Large intestine (tissue), 3 donors: ENCODE measurements at regions not wholly inside any gene's neighbourhood (a gene's known extent, or its start where the extent isn't known, plus 50 kb on each side); places are given as distances from the start of the nearest gene placed in this dataset.

Experiments
- DNase-seq, 2 donors: peaks; one replicate each; pipeline versions ENCODE4 v3.0.0 to v3.0.0-alpha.2; 2013
- H3K27ac ChIP-seq: one replicate; pipeline ENCODE4 v1.5.1; 2013; ENCODE audit warnings: low read length
- H3K27me3 ChIP-seq: 2 replicates; pipeline ENCODE4 v1.6.1; 2013; ENCODE audit warnings: low read length; ENCODE audit not compliant: control insufficient read depth, insufficient read depth
- H3K36me3 ChIP-seq: 2 replicates; pipeline ENCODE4 v1.6.1; 2013; ENCODE audit warnings: low read length; ENCODE audit not compliant: control insufficient read depth, insufficient read depth
- H3K4me1 ChIP-seq: one replicate; pipeline ENCODE4 v1.6.1; 2013; ENCODE audit warnings: low read length; ENCODE audit not compliant: control insufficient read depth, insufficient read depth
- H3K4me3 ChIP-seq: one replicate; pipeline ENCODE4 v1.5.1; 2013; ENCODE audit warnings: low read length
- H3K9me3 ChIP-seq: one replicate; pipeline ENCODE4 v1.6.1; 2013; ENCODE audit warnings: mild to moderate bottlenecking, low read depth, low read length, moderate library complexity; ENCODE audit not compliant: control insufficient read depth
- WGBS: methylation state at CpG from one replicate; pipeline ENCODE4 v1.1.5; 2013; ENCODE audit warnings: low lambda C conversion rate; ENCODE audit not compliant: insufficient coverage; 5-methylcytosine and 5-hydroxymethylcytosine counted together

DNA sequence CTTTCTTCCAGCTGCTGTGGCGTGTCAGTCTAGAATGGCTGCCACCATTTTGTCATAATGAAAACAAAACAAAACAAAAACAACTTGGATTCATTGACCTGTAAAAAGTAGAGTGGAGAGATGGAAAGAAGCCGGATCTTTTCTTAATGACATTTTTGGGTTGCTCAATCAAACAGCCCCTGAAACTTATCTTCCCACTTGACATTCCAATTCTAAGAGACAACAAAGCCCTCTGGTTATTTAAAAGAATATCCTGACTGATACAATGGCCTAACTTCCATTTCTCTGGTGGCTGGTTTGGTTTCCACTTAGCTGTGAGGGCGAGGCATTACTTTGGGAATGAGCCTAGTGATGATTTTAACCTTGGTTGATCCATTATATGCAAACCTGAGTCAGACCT lies 123.7 kb downstream of the AQP4 start:
- Histone ChIP-seq H3K4me1 (no peaks in the 10 kb centered on the region), H3K36me3 (no peaks in the 10 kb centered on the region), H3K27me3 (no peaks in the 10 kb centered on the region), H3K9me3 (no peaks in the 10 kb centered on the region), H3K4me3 (no peak overlapping the region), H3K27ac (no peak overlapping the region)
- WGBS: 100% methylated on average over 1 of the region's 3 CpGs
- no peak for DNase-seq

DNA sequence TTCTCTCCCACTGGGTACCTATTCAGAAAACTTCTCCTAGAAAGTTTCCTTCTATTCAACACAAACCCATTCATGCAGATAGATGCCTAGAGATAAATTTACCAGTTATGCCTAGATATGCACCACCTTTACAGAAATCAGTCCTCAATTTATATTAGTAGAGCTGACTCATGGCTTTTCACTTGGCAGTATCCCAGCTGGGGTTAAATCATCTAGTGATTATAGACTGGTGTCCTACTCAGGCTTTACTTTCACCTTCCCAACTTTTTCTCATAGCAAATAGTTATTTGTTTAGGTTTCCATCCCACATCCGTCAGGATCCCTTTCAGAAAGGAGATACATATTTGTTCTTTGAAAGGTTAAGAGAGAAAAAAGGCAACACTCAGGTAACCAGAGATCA lies 124.5 kb downstream of the AQP4 start:
- DNase-seq: no peak
- no peaks in the 10 kb centered on the region for H3K9me3 ChIP-seq
- H3K27ac ChIP-seq: no peak overlapping the region
- H3K4me1 ChIP-seq: no peaks in the 10 kb centered on the region
- WGBS: no CpG with 5 or more reads among the region's 1 CpG
- H3K36me3 ChIP-seq: no peaks in the 10 kb centered on the region
- no peak overlapping the region for H3K4me3 ChIP-seq
- no peaks in the 10 kb centered on the region for H3K27me3 ChIP-seq

DNA sequence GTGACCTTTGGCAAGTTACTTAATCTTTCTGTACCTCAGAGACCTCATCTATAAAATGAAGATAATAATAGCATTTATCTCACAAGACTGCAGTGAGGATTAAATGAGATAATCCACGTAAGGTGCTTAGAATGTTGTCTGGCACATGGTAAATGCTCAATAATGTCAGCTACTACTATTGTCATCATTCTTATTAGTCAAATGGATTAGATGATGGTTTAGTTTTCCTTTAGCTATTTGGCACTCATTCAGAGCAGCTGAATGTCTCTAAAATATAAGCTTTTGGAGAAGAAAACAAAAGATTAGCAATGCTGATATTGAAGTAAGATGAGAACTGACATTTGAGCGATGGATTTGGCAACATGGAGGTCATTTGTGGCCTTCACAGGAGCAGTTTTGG lies 125.1 kb downstream of the AQP4 start:
- WGBS: 50% methylated on average over 1 of the region's 2 CpGs
- DNase-seq: no peak
- Histone ChIP-seq H3K36me3 (no peaks in the 10 kb centered on the region), H3K9me3 (no peaks in the 10 kb centered on the region), H3K4me1 (no peaks in the 10 kb centered on the region), H3K27ac (no peak overlapping the region), H3K4me3 (no peak overlapping the region), H3K27me3 (no peaks in the 10 kb centered on the region)

DNA sequence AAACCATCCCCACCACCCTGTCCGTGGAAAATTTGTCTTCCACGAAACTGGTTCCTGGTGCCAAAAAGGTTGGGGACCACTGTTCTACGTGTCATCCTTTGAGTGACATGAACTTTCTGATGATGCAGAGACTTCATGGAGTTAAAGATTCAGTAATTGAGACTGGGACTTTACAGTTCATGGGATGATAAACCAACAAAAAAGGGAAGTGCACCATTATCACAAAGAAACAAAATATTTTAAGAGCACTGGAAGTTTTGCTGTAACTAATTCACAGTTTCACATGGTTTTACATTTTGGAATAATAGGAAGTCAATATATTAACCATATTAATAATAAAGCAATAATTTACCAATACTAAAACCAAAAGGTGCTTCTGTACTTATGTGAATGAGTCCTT lies 126.8 kb downstream of the AQP4 start:
- H3K36me3 ChIP-seq: no peaks in the 10 kb centered on the region
- no peaks in the 10 kb centered on the region for H3K9me3 ChIP-seq
- DNase-seq: no peak
- H3K27ac ChIP-seq: no peak overlapping the region
- H3K4me1 ChIP-seq: no peaks in the 10 kb centered on the region
- no peak overlapping the region for H3K4me3 ChIP-seq
- H3K27me3 ChIP-seq: no peaks in the 10 kb centered on the region
- no CpG with 5 or more reads among the region's 3 CpGs for WGBS

DNA sequence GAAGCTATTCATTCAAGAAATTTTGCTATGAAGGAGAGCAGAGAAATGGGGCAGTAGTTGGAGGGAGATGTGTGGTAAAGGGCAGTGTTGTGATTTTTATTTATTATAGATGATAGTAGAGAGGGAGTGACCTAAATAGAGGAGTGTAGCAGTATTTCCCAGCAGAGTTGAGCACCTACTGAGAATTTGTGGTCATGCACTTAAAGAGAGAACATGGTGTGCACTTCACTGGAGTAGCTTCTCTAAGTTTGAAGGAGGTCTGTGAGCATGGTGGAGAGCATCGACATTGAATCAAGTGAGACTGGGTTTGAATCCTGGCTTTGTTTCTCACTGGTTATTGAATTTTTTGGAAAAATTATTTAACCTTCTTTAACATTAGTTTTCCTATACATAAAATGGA lies 129.2 kb downstream of the AQP4 start:
- H3K36me3 ChIP-seq: no peaks in the 10 kb centered on the region
- no peak overlapping the region for H3K27ac ChIP-seq
- no peaks in the 10 kb centered on the region for H3K4me1 ChIP-seq
- DNase-seq: no peak
- no peaks in the 10 kb centered on the region for H3K27me3 ChIP-seq
- no CpG with 5 or more reads among the region's 1 CpG for WGBS
- no peak overlapping the region for H3K4me3 ChIP-seq
- no peaks in the 10 kb centered on the region for H3K9me3 ChIP-seq

DNA sequence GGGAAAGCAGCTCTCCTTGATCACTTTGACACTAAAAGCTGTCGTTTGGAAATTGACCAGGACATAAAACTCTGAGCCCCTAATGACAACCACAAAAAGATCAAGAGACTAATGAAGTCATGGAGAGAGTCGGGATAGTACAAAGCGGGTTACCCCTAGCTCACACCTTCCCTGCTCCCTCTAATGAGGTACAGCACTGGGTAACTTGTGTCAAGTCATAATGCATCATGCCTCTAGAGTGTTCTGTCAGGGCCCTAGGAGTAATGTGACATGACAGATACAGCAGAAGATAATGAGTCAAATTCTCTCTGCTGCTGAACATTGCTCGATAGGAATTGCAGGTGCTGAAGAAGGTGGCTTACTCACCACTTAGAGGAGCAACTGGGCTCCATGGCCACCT lies 130.7 kb downstream of the AQP4 start:
- no CpG with 5 or more reads among the region's 4 CpGs for WGBS
- Histone ChIP-seq H3K4me3 (no peak overlapping the region), H3K4me1 (no peaks in the 10 kb centered on the region), H3K36me3 (no peaks in the 10 kb centered on the region), H3K9me3 (no peaks in the 10 kb centered on the region), H3K27ac (no peak overlapping the region), H3K27me3 (no peaks in the 10 kb centered on the region)
- no peak for DNase-seq

DNA sequence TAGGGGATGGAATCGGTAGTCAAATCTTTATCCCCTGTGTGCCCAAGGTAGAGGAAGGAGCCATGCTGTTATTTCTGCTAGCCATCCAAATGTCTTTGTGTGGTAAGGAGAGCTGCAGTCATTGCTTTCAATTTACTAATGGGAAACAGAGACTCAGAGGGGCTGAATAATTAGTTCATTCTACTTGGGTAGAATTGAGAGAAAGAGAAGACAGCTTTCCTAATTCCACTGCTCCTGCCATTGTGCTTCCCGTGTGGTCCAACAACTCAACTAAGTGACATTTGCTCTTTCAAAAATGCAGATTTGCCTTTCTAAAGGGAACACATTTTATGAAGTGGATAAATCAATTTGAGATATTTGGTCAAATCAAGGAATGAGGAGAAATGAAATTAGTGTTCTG lies 136.1 kb downstream of the AQP4 start:
- H3K36me3 ChIP-seq: no peaks in the 10 kb centered on the region
- H3K9me3 ChIP-seq: no peaks in the 10 kb centered on the region
- no CpG with 5 or more reads among the region's 2 CpGs for WGBS
- no peak overlapping the region for H3K4me3 ChIP-seq
- DNase-seq: no peak
- H3K4me1 ChIP-seq: no peaks in the 10 kb centered on the region
- no peaks in the 10 kb centered on the region for H3K27me3 ChIP-seq
- H3K27ac ChIP-seq: no peak overlapping the region

DNA sequence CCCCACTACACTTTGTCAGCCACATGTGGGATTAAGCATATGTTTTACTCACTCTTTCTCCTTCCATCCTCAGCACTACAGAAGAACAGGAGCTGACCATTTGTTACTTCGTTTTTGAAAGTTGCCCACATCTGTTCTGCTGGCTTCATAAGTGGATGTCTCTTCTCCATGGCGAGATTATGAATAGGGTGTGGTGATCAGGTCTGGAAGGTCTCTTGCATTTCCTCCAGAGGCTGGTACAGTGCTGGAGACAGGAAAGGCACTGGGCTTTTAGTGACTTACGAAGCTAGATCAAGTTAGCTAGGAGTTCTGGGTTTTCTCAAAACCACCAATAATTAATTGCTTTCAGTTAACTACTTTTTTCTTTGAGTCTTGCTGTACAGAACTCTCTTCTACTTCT lies 136.5 kb downstream of the AQP4 start:
- Histone ChIP-seq H3K4me3 (no peak overlapping the region), H3K36me3 (no peaks in the 10 kb centered on the region), H3K9me3 (no peaks in the 10 kb centered on the region), H3K27me3 (no peaks in the 10 kb centered on the region), H3K4me1 (no peaks in the 10 kb centered on the region), H3K27ac (no peak overlapping the region)
- WGBS: no CpG with 5 or more reads among the region's 3 CpGs
- DNase-seq: no peak

DNA sequence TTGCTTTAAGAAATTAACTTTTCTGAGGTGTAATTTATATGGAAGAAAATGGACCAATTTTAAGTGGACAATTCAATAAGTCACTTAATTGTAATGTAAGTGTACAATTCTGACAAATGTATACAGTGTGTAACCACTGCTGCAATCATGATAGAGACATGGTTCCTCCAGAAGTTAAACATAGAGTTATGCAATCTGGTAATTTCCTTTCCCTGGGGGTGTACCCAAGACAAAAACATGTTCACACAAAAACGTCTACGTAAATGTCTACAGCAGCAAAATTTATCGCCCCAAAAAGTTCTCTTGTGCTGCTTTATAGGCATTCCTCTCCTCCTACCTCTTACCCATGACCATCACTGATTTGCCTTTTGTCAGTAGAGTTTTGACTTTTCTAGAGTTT lies 141.5 kb downstream of the AQP4 start:
- H3K27ac ChIP-seq: no peak overlapping the region
- no peak for DNase-seq

DNA sequence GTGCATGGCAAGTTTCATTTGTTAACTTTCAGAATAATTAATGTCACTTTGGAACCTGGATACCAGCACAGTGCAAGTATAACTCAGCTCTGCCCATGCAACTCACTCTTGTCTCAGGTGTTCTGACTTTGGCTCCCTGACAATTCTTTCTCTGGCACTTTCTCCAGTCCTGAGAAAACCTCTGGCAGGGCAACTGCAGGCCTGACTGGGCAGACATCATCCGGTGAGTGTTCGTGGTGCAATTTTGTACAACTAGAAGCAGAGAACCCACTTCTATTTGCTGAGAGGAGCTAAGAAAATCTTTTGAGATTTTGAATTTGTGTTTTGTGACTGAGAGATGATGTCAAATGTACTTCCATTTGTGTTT lies 143.0 kb downstream of the AQP4 start:
- no peaks in the 10 kb centered on the region for H3K36me3 ChIP-seq
- DNase-seq: no peak
- no peaks in the 10 kb centered on the region for H3K4me1 ChIP-seq
- WGBS: no CpG with 5 or more reads among the region's 2 CpGs
- no peak overlapping the region for H3K27ac ChIP-seq
- no peak overlapping the region for H3K4me3 ChIP-seq
- no peaks in the 10 kb centered on the region for H3K27me3 ChIP-seq
- no peaks in the 10 kb centered on the region for H3K9me3 ChIP-seq

More for the DNA sequence above, 141.5 kb downstream of the AQP4 start:
- Histone ChIP-seq H3K4me1 (no peaks in the 10 kb centered on the region), H3K36me3 (no peaks in the 10 kb centered on the region), H3K9me3 (no peaks in the 10 kb centered on the region), H3K27me3 (no peaks in the 10 kb centered on the region), H3K4me3 (no peak overlapping the region)
- 80% methylated on average over 2 of the region's 3 CpGs for WGBS

DNA sequence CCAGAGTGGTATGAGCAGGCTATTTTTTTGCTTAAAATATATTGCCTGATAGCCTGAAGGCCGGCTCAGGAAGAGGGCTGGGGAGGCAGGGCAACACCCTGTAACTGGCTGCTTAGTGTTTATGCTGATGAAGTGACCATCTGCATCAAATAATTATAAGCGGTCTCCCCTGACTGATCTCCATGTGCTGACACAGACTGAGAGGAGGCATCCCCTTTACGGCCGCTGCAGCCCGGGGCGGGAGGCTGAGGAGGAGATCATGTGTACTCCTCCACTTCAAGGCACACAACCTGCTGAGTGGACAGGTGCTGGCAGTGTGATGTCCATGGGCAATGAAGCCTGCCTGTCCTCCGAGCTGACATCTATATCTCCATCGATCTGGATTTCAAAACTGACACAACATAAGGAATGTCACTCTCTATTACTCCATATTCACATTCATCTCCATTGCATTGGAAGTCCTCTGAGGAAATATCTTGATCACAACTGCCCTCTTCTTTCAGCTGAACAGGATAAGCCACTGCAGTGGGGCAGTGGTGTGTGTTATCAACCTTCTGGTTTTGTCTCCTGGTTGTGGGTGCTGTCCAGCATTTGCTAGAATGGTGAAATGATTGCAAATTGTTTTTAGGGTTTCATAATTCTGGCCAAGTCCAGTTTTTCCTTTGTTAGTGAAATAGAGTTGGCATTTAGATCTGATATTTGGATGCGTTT lies 143.5 kb downstream of the AQP4 start:
- no peaks in the 10 kb centered on the region for H3K27me3 ChIP-seq
- no peak for DNase-seq
- no peaks in the 10 kb centered on the region for H3K36me3 ChIP-seq
- WGBS: 100% methylated on average over 1 of the region's 9 CpGs
- no peak overlapping the region for H3K27ac ChIP-seq
- no peaks in the 10 kb centered on the region for H3K4me1 ChIP-seq
- H3K9me3 ChIP-seq: no peaks in the 10 kb centered on the region
- H3K4me3 ChIP-seq: no peak overlapping the region
